Ovary (tissue), 3 donors: ENCODE measurements at regions not wholly inside any gene's neighbourhood (a gene's known extent, or its start where the extent isn't known, plus 50 kb on each side); places are given as distances from the start of the nearest gene placed in this dataset.

ENCODE experiments used
- EP300 ChIP-seq: sonication (generic); formaldehyde crosslinking; IDR thresholded peaks from one replicate; pipeline ENCODE4 v1.6.1; 2017; ENCODE audit warnings: antibody characterized with exemption
- POLR2A ChIP-seq: fragments of 450-650 bp; IDR thresholded peaks from one replicate; pipeline ENCODE4 v1.6.1; 2017; ENCODE audit warnings: antibody characterized with exemption, mild to moderate bottlenecking, moderate library complexity
- TF ChIP-seq, protein P1 (sequence below), 3 donors: fragments of 450-650 bp in 2 of 3; fragments of 200-600 bp in 1 of 3; IDR thresholded peaks; one replicate each; pipeline versions ENCODE4 v1.5.1 to v1.8.0; 2016 to 2022; ENCODE audit warnings: antibody characterized with exemption in 3 of 3, mild to moderate bottlenecking in 1 of 3
- donor health status: DM: no; HTN: no; CAD: no.

DNA sequence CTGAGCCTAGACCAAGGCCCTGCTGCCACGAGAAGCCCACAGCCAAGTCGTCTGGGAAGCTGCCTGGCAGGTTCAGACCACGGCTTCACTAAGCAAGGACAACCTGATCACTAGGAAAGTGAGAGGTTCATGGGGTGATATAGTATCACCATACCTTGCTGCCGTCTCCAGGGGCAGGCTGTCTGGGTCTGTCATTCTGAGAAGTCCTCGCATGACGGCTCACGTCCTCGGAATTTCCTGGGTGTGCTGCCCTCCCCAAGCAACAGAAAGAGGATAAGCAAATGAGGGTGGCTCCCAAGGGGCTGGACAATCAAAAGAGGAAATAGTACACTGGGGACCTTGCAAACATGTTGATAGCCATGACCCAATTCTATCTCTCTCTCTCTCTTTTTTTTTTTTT, 207.4 kb upstream of the IGF1R start:
- TF ChIP-seq, protein P1, sequence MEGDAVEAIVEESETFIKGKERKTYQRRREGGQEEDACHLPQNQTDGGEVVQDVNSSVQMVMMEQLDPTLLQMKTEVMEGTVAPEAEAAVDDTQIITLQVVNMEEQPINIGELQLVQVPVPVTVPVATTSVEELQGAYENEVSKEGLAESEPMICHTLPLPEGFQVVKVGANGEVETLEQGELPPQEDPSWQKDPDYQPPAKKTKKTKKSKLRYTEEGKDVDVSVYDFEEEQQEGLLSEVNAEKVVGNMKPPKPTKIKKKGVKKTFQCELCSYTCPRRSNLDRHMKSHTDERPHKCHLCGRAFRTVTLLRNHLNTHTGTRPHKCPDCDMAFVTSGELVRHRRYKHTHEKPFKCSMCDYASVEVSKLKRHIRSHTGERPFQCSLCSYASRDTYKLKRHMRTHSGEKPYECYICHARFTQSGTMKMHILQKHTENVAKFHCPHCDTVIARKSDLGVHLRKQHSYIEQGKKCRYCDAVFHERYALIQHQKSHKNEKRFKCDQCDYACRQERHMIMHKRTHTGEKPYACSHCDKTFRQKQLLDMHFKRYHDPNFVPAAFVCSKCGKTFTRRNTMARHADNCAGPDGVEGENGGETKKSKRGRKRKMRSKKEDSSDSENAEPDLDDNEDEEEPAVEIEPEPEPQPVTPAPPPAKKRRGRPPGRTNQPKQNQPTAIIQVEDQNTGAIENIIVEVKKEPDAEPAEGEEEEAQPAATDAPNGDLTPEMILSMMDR (IDR thresholded peaks at IDR 0.05), result no peak
- TF ChIP-seq POLR2A (no peak), EP300 (no peak)
